ENCODE measurements at regions not wholly inside any gene's neighbourhood (a gene's known extent, or its start where the extent isn't known, plus 50 kb on each side); places are given as distances from the start of the nearest gene placed in this dataset.
"Not testable (repeated sequence)": the region's sequence is repeated elsewhere in the genome, so short reads cannot be mapped to it uniquely, and the experiment has no call there.

DNA sequence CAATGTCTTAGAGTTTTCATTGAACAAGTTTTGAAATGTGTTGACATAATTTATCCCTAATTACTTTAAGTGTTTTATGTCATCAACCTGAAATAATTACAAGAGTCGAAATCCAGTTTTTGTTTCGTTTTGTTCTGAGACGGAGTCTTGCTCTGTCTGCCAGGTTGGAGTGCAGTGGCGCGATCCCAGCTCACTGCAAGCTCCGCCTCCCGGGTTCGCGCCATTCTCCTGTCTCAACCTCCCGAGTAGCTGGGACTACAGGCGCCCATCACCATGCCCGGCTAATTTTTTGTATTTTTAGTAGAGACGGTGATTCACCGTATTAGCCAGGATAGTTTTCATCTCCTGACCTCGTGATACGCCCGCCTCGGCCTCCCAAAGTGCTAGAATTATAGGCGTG lies 1131.0 kb upstream of the LRRTM3 start:
- H3K36me3 Mint-ChIP-seq (ENCODE audit: low read depth); DNase-seq (ENCODE audit: low spot score); H3K4me3 Mint-ChIP-seq; H3K27ac Mint-ChIP-seq; H3K4me1 Mint-ChIP-seq (ENCODE audit: low read depth); H3K27me3 Mint-ChIP-seq (ENCODE audit: low read depth): not testable (repeated sequence)
- peaks cover 15% of the 10 kb centered on the region for H3K9me3 Mint-ChIP-seq

DNA sequence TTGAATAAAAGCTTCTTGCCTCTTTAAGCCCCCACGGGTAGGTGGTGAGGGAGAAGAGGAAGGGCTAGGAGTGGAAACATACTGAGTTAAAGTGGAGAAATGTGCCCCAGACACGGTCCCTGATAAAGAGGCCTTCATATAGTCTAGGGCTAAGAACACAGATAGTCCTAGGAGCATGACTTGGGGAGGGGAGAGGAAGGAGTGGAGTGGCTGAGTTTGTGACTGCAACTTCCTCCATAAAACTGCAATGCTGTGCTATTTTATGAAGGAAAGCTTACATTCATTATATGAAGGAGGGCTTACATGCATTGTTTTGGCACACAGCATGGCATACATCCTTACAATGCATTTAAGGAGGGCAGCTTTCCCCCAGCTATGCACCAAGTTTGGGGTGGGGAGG lies 1129.4 kb upstream of the LRRTM3 start:
- H3K9me3 Mint-ChIP-seq = peaks cover 15% of the 10 kb centered on the region
- H3K27ac Mint-ChIP-seq = no peak overlapping the region

DNA sequence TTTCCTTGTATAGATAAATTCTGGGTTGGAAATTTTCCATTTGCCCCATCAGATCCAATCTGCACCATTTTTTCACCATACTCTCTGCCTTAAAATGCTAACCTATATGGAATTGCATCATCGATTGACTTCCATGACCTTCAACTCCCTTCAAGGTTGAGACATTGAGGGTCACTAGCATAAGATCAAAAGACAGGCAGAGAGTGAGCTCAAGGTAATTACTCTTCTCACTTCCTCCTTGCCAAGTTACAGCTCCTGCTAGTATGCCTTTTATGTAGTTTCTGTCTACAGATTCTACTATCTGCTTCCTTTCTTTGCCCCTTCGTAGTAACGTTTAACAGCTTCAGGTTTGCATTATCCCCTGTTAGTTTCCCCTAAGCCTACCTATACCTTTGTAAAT lies 1127.7 kb upstream of the LRRTM3 start:
- Mint-ChIP-seq H3K4me1 (ENCODE audit: low read depth) (no peaks in the 10 kb centered on the region), H3K9me3 (peaks cover 21% of the 10 kb centered on the region), H3K4me3 (no peak overlapping the region), H3K36me3 (ENCODE audit: low read depth) (no peaks in the 10 kb centered on the region), H3K27me3 (ENCODE audit: low read depth) (no peaks in the 10 kb centered on the region), H3K27ac (no peak overlapping the region)
- no peak for DNase-seq (ENCODE audit: low spot score)

More for the DNA sequence above, 1129.4 kb upstream of the LRRTM3 start:
- Mint-ChIP-seq H3K27me3 (ENCODE audit: low read depth) (no peaks in the 10 kb centered on the region), H3K36me3 (ENCODE audit: low read depth) (no peaks in the 10 kb centered on the region), H3K4me3 (no peak overlapping the region), H3K4me1 (ENCODE audit: low read depth) (no peaks in the 10 kb centered on the region)
- no peak for DNase-seq (ENCODE audit: low spot score)

DNA sequence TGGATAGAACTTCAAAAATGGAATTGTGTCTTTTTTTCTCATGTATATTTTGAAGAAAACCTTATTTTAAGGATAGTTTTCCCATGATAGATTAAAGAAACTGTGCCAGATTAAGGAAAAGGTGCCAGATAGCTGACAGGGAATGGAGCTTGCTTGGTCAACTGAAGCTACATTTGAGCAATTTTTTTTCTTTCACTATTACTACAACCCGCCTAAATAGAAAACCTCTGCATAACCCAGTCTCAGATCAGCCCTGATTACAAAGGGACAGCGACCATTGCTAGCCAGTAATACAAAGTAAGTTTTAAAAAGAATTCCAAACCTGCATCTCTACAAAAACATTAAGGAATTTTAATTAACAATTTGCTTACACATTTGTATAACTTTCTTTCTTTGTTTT lies 1123.4 kb upstream of the LRRTM3 start:
- Mint-ChIP-seq H3K36me3 (ENCODE audit: low read depth) (no peaks in the 10 kb centered on the region), H3K4me3 (no peak overlapping the region), H3K4me1 (ENCODE audit: low read depth) (no peaks in the 10 kb centered on the region), H3K27me3 (ENCODE audit: low read depth) (no peaks in the 10 kb centered on the region), H3K27ac (no peak overlapping the region), H3K9me3 (peaks cover 23% of the 10 kb centered on the region)
- DNase-seq (ENCODE audit: low spot score) = no peak

DNA sequence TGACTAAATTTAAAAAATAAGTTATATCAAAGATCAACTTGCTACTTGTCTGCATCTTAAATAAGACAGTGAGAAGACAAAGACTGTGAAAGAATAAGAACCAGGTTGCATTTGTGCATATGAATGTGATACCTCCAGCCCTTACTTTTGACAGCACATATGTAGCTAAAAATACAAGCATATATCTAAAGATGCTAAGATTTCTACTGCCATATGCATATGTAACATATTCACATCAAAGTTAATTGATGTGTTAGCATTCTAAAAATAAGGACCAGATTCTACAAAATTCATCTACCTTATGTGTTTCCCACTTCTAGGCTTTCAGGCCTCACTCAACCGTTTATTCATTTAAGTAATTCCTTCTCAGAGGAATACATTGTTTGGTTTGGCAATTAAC lies 1120.3 kb upstream of the LRRTM3 start:
- Mint-ChIP-seq H3K4me1 (ENCODE audit: low read depth) (no peaks in the 10 kb centered on the region), H3K27ac (no peak overlapping the region), H3K27me3 (ENCODE audit: low read depth) (no peaks in the 10 kb centered on the region), H3K9me3 (peaks cover 10% of the 10 kb centered on the region), H3K36me3 (ENCODE audit: low read depth) (no peaks in the 10 kb centered on the region), H3K4me3 (no peak overlapping the region)
- DNase-seq (ENCODE audit: low spot score) = no peak

DNA sequence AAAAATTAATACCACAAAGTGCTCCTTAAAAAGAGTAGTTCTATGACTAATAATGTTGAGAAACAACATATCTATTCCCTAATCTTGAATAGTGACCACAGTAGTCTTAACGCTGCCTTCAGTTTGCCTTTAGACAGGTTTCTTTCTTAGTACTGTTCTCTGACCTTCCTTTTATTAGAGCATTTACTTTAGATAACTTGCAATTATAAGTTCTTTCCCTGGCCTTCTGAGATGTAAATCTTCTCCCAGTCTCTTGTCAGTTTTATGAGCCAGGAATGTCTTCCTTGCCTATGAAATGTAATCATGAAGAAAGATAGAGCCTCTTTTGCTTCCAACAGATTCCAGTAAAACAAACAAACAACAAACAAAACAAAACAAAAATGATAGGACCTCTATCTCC lies 1119.8 kb upstream of the LRRTM3 start:
- Mint-ChIP-seq H3K9me3 (peaks cover 10% of the 10 kb centered on the region), H3K36me3 (ENCODE audit: low read depth) (no peaks in the 10 kb centered on the region), H3K4me3 (no peak overlapping the region), H3K27me3 (ENCODE audit: low read depth) (no peaks in the 10 kb centered on the region), H3K4me1 (ENCODE audit: low read depth) (no peaks in the 10 kb centered on the region), H3K27ac (no peak overlapping the region)
- no peak for DNase-seq (ENCODE audit: low spot score)

DNA sequence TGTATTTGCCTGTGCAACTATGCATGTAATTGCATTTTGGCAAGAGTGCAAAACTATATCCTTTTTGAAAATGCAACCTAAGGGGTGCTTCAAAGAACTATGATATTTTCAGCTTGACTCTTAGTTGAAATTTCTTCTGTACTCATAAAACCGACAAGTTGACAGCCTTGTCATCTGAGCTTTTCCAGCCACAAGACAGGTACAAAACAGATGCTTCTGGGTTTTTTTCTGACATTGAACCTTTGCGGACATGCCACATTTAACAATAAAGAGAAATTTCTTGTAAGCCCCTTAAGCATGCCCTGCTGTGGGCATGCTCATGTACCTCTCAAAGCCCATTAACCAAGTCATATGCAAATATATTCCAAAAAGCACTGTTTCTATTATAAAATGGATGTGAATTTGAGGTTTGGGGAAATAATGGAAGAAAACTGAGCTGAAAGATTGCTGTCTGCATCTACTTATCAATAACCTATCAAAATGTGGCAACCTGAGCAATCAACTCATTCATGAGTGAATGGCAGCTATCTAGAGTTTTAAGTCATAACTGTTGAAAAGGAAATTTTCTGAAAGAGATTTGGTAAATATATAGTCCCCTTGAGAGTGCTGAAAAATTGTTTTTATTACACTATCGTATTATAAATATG lies 1117.0 kb upstream of the LRRTM3 start:
- Mint-ChIP-seq H3K4me1 (ENCODE audit: low read depth) (no peaks in the 10 kb centered on the region), H3K4me3 (no peak overlapping the region), H3K27ac (no peak overlapping the region), H3K9me3 (peaks cover 2% of the 10 kb centered on the region), H3K36me3 (ENCODE audit: low read depth) (no peaks in the 10 kb centered on the region), H3K27me3 (ENCODE audit: low read depth) (no peaks in the 10 kb centered on the region)
- no peak for DNase-seq (ENCODE audit: low spot score)

DNA sequence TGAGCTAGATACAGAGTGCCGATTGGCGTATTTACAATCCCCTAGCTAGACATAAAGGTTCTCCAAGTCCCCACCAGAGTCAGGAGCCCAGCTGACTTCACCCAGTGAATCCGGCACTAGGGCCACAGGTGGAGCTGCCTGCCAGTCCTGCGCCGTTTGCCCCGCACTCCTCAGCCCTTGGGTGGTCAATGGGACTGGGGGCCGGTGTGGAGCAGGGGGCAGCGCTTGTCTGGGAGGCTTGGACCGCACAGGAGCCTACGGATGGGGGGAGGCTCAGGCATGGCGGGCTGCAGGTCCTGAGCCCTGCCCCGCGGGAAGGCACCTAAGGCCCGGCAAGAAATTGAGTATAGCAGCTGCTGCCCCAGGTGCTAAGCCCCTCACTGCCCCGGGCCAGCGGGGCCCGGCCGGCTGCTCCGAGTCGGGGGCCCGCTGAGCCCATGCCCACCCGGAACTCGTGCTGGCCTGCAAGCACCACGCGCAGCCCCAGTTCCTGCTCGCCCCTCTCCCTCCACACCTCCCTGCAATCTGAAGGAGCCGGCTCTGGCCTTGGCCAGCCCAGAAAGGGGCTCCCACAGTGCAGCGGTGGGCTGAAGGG lies 1113.8 kb upstream of the LRRTM3 start:
- Mint-ChIP-seq H3K27ac (no peak overlapping the region), H3K4me1 (ENCODE audit: low read depth) (no peaks in the 10 kb centered on the region), H3K27me3 (ENCODE audit: low read depth) (no peaks in the 10 kb centered on the region), H3K4me3 (no peak overlapping the region), H3K9me3 (no peaks in the 10 kb centered on the region), H3K36me3 (ENCODE audit: low read depth) (no peaks in the 10 kb centered on the region)
- no peak for DNase-seq (ENCODE audit: low spot score)

DNA sequence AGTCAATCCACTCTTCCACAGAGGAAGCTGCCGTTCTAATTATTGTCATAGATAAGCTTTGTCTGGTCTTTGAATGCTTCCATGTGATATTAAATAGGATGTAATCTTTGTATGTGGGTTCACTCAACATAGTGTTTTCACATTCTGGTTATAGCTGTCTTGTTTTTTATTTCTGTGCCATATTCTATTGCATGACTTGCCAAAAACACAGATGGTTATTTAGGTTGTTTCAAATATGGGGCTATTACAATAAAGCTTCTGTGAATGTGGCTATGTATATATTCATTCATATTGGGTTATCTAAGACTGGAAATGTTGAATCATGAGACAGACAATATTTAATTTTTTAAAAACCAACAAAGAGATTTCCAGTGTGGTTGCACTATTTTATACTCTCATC lies 1109.3 kb upstream of the LRRTM3 start:
- no peaks in the 10 kb centered on the region for H3K9me3 Mint-ChIP-seq
- H3K4me3 Mint-ChIP-seq = no peak overlapping the region
- DNase-seq (ENCODE audit: low spot score) = no peak
- H3K36me3 Mint-ChIP-seq (ENCODE audit: low read depth) = no peaks in the 10 kb centered on the region
- no peak overlapping the region for H3K27ac Mint-ChIP-seq
- H3K27me3 Mint-ChIP-seq (ENCODE audit: low read depth) = no peaks in the 10 kb centered on the region
- no peaks in the 10 kb centered on the region for H3K4me1 Mint-ChIP-seq (ENCODE audit: low read depth)

DNA sequence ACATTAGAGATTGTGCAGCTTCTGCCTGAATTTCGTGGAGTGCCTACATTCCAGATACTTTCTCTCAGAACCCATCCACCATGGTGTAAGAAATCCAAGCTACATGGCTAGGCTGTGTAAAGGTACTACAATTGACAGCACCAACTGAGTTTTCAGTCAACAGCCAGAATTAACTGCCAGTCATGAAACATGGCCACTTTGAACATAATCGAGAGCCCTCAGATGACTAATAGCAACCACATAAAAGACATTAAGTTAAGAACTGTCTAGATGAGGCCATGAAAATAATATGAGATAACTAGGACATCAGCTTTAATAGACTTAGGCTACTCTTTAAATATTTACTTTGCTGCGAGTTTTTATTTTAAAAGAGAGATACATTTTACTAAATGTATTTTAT lies 1106.8 kb upstream of the LRRTM3 start:
- no peak for DNase-seq (ENCODE audit: low spot score)
- Mint-ChIP-seq H3K4me1 (ENCODE audit: low read depth) (no peaks in the 10 kb centered on the region), H3K27ac (no peak overlapping the region), H3K9me3 (peaks cover 7% of the 10 kb centered on the region), H3K4me3 (no peak overlapping the region), H3K36me3 (ENCODE audit: low read depth) (no peaks in the 10 kb centered on the region), H3K27me3 (ENCODE audit: low read depth) (no peaks in the 10 kb centered on the region)

DNA sequence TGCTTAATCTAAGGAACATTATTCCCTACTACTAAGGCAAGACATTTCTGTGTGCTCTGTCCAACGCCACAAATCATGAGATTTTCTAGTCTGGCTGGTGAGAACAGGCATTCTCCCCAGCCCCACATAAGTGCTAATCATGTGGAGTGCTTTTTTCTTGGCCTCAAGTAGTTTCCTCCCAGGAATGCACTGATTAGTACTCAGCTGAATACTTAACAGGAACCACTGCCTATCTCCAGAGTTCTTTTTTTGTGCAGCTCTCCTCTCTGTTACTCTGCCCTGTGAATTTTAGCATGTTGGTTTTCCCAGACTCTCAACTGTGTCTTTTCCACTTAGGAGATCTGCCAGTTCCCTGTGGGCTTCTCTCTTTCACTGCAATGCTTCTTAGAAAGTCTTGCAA lies 1098.5 kb upstream of the LRRTM3 start:
- DNase-seq (ENCODE audit: low spot score) = no peak
- H3K27me3 Mint-ChIP-seq (ENCODE audit: low read depth) = no peaks in the 10 kb centered on the region
- H3K4me3 Mint-ChIP-seq = no peak overlapping the region
- H3K9me3 Mint-ChIP-seq = peaks cover 21% of the 10 kb centered on the region
- H3K27ac Mint-ChIP-seq = no peak overlapping the region
- H3K4me1 Mint-ChIP-seq (ENCODE audit: low read depth) = no peaks in the 10 kb centered on the region
- H3K36me3 Mint-ChIP-seq (ENCODE audit: low read depth) = no peaks in the 10 kb centered on the region

DNA sequence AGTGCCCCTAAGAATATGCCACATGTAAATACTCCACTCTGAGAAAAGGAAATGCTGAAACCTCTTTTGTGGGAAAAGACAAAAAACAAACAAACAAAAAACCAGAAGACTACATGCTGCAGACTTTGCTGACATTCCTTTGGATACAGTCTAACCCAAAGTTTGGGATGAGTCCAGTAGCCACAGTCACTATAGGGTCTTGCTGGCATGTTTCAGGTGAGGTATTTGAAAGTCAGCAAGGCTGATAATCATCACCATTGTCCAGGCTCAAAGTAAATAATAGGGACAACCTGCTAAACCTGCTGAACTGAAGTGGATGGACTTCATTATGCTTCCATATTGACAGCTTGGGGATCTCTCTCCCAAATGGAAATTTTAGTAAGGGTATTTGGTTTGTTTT lies 1087.0 kb upstream of the LRRTM3 start:
- Mint-ChIP-seq H3K36me3 (ENCODE audit: low read depth) (no peaks in the 10 kb centered on the region), H3K9me3 (peaks cover 10% of the 10 kb centered on the region), H3K27me3 (ENCODE audit: low read depth) (no peaks in the 10 kb centered on the region), H3K27ac (no peak overlapping the region), H3K4me1 (ENCODE audit: low read depth) (no peaks in the 10 kb centered on the region), H3K4me3 (no peak overlapping the region)
- DNase-seq (ENCODE audit: low spot score) = no peak

DNA sequence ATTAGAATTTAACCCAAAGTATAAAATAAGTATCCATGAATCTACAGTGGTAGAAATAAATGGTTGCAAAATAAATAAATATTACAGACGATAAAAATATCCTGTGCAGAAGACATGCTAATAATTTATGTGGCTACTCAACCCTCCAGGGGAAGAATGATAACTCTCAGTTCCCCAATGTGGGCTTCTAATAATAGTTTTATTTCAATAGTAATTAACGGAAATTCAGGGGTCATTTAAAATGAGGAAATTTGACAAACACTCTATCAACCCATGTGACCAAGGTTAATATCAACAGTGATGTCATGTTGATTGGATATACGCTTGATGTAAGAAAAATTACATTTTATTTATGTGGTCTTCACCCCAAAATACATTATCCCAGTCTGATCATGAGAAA lies 1082.6 kb upstream of the LRRTM3 start:
- no peaks in the 10 kb centered on the region for H3K4me1 Mint-ChIP-seq (ENCODE audit: low read depth)
- no peak overlapping the region for H3K4me3 Mint-ChIP-seq
- no peak overlapping the region for H3K27ac Mint-ChIP-seq
- DNase-seq (ENCODE audit: low spot score) = no peak
- H3K27me3 Mint-ChIP-seq (ENCODE audit: low read depth) = no peaks in the 10 kb centered on the region
- peaks cover 10% of the 10 kb centered on the region for H3K9me3 Mint-ChIP-seq
- no peaks in the 10 kb centered on the region for H3K36me3 Mint-ChIP-seq (ENCODE audit: low read depth)

DNA sequence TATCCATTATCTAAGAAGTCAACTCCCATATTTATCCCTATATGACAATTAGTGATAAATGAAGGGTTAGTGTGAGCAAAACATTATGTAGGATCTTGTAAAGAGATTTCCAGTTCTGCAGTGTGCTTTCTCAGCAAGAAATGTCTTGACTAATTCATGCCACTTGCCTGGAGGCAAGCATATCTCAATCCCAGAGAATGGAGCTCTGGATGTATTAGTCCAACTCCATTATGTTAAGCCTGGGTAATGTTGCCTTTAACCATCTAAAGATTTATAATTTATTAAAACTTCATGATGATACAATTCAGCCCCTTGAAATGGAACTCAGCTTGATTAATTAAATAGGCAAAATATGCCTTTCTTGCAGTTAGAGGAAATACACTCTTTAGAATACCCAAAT lies 1079.9 kb upstream of the LRRTM3 start:
- Mint-ChIP-seq H3K36me3 (ENCODE audit: low read depth) (no peaks in the 10 kb centered on the region), H3K4me1 (ENCODE audit: low read depth) (no peaks in the 10 kb centered on the region), H3K4me3 (no peak overlapping the region), H3K9me3 (peaks cover 6% of the 10 kb centered on the region), H3K27me3 (ENCODE audit: low read depth) (no peaks in the 10 kb centered on the region), H3K27ac (no peak overlapping the region)
- DNase-seq (ENCODE audit: low spot score) = no peak

DNA sequence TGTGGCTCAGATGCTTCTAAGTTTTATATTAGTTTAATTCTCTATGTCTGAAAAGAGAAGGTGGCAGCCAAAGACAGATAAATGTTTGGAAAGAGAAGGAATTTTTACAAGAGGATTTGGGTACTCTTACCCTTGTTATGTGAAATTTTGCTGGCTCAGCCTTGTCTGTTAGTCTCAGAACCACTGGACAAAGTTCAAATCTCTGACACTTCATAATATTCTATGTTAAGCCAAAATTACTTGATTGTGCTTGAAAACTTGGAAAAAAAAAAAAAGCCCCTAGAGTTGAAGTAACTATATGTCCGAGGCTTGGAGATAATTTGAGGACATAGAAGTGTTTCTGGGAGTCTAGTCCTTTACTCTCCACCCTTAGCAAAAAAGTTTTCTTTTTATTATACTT lies 1079.3 kb upstream of the LRRTM3 start:
- no peak for DNase-seq (ENCODE audit: low spot score)
- Mint-ChIP-seq H3K27me3 (ENCODE audit: low read depth) (no peaks in the 10 kb centered on the region), H3K4me3 (no peak overlapping the region), H3K4me1 (ENCODE audit: low read depth) (no peaks in the 10 kb centered on the region), H3K36me3 (ENCODE audit: low read depth) (no peaks in the 10 kb centered on the region), H3K27ac (no peak overlapping the region), H3K9me3 (peaks cover 7% of the 10 kb centered on the region)

Data from T-helper 2 cell treated with Interferon-gamma antibody and Interleukin-4, amounts not matched to agents 5 μg/mL and 100 μg/mL, for 36 hours (primary cell).